GM19397 (cell line): ENCODE measurements at regions not wholly inside any gene's neighbourhood (a gene's known extent, or its start where the extent isn't known, plus 50 kb on each side); places are given as distances from the start of the nearest gene placed in this dataset.

Source experiments
- ATAC-seq: cut with Tn5 transposase; IDR thresholded peaks from one replicate; pipeline ENCODE4 v1.9.1; 2021; ENCODE audit warnings: mild to moderate bottlenecking, moderate library complexity; ENCODE audit not compliant: unreplicated experiment

DNA sequence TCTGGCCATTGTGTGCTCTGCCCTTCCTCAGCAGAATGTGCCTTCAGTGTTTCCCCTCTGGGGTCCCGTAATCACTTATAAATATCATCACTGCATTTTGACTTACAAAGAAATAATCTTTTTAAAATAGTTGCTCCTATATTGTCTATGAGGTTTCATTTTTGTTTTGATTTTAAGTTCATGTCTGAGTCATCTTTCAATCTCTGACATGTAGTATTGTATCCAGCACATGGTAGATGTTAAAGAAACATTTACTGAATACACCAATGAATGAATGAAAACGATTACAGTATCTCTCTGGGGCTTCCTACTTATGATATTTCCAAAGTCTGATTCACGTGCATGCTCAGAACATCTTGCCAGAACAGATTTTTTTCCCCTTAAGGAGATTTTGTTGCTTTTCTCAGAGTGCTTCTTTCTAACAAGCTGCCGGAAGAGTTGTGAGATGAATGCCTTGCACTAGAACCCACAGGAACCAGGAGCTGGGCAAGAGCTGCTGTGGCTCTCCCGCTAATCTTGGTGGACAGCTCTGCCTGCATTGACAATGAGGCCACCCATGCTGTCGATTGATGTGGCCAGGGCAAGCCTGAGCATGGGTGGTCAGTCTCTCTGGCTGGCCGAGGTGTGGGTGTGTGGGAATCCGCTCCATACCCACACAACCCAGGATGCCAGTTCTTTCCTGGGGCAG lies 199.4 kb downstream of the CYRIA start:
- no peak for ATAC-seq

DNA sequence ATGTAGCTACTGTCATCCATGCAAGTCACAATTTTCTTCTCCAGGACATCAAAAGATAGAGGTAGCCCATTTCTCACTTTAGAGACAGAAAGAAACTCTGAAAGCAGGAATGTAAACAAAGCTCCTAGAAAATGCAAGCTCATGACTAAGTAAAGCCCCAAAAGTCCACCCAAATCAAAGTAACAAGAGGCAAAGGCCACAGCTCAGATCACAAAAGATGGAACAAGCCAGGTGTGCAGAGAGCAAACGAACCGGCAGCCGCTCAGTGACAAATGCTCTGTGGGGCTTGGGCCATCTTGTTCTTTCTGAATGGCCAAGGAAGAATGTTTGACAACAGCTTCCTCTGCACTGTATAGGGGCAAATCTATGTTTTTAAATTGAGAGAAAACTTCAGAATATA lies 201.0 kb downstream of the CYRIA start:
- ATAC-seq, result no peak

DNA sequence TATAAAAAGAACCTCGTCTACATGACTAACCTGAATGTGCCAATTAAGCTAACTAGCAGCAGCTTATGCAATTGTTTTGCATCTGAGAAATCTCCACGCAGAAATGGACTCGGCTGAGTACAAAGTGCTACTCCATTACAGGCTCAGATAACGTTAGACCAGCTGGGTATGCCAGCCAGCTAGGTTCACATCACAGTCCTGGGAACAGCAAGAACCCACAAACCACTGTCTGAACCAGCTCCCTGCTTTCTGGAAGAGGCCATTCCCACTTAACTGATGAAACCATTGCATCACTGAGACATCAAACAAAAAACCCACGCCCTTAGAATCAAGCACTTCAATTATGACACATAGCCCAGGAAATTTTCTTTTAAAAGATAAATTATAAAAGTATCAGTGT lies 202.7 kb downstream of the CYRIA start:
- ATAC-seq, result no peak

GRCh38 chr2:16461672-16462071 lies 204.0 kb downstream of the CYRIA start:
- no peak for ATAC-seq

GRCh38 chr2:16459606-16460005 lies 206.0 kb downstream of the CYRIA start:
- ATAC-seq, result no peak

GRCh38 chr2:16454621-16455020 lies 211.0 kb downstream of the CYRIA start:
- ATAC-seq, result no peak

- ATAC-seq, result no peak
Measured at GRCh38 chr2:16452123-16452522, 213.5 kb downstream of the CYRIA start.

DNA sequence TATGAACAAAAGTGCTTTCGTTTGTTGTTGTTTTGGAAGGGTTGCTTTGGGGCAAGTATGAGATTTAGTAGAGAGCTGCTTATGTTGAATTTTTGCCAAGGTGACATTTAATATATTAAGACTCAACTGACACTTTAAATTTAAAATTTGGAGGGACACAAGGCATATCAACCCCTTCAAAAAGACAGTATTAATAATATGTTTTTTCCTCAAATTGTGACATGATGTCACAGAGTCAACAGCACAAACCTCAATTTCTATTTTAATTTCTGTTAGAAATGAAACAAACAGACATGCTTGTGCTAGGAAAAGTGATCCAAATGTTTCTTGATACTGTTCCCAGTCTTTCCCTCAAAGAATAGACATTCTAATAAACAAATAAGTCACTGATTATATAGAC lies 218.9 kb downstream of the CYRIA start:
- no peak for ATAC-seq

- no peak for ATAC-seq
Measured at GRCh38 chr2:16442971-16443370, 222.7 kb downstream of the CYRIA start.

DNA sequence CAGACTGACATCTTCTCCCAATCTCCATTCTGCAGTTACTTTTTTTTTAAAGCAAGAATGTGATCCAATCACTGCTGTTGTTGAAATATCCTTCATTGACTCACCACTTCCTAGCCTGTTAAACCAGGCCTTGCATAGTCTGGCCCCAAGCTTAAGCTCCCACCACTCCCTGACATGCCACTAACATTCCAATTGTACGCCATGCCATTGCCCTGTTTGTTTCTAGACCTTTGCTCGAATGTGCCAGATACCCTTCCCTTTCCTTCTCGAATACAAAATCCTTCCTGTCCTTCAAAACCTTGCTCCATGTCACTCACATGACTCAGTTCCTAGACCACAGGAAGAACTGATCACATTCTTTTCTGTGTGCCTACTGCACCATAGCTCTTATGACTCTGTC lies 224.2 kb downstream of the CYRIA start:
- no peak for ATAC-seq

DNA sequence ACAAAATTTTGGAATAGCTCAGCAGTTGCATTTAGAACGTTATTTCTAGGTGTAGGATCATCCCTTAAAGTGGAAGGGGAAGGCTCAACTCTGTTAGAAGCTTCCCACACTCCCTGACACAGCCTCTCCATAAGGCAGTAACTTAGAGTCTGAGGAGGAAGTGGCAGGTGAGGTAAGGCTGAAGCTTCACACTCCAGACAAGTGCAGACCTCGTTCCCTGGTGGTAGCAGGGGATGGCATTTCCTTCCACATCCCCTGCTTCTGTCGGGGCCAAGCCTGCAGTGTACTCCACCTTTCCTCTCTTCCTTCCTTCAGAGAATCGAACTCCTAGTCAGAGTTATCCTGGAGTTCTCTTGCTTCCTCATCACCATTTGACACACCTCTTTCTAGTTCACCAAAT lies 224.7 kb downstream of the CYRIA start:
- ATAC-seq, result no peak

- ATAC-seq, result no peak
Measured at GRCh38 chr2:16438613-16439321, 226.9 kb downstream of the CYRIA start.

- ATAC-seq, result no peak
Measured at GRCh38 chr2:16437189-16437588, 228.4 kb downstream of the CYRIA start.

DNA sequence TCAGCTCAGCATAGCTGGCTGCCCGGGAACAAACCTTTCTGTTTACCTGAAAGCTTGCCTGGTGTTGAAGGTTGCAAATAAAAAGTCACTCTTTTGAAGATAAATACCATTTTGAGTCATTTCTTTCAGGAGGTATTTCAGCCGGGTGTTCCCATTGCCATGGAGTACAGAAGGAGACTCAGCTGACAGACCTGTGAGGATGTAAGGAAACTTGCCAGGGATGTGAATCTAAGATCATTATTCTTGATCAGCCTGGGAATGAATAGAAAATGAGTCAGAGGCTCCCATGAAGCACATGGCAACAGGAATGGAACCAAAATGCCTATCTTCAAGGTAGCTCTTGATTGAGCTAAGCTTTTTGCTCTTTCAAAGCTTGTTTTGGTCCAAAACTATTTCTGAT lies 231.2 kb downstream of the CYRIA start:
- no peak for ATAC-seq

- ATAC-seq, result no peak
Measured at GRCh38 chr2:16430846-16431245, 234.8 kb downstream of the CYRIA start.

DNA sequence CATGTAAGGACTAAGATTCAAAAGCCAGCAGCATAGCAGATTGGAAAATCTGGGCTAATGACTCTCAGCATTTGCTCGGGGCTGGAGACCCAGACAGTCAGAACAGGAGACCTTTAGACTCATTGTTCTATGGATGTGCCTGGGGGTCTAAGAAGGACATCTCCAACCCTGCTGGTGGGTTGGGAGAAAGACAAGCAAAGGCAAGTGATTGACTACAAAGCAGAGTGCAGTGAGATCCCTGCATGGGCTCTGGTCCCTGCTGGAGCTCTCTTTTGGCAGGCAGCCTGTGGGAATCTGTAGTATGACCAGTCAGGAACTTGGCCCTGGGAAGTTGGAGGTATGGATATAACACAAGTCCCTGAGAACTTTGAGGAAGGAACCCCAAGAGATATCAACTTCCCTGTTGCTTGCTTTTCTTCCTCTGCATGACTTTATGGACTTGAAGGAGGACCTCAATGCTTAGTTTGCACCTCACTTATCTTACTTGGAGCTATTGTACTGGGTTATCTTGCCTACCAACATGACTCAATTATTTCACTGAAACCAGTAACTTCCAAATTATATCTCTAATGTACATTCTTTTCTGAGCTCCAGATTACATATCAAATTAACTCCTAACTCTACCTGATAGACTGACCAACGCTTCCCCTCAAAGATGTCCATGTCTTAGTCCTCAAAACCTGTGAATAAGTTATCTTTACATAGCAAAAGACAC lies 236.0 kb downstream of the CYRIA start:
- ATAC-seq, result no peak

DNA sequence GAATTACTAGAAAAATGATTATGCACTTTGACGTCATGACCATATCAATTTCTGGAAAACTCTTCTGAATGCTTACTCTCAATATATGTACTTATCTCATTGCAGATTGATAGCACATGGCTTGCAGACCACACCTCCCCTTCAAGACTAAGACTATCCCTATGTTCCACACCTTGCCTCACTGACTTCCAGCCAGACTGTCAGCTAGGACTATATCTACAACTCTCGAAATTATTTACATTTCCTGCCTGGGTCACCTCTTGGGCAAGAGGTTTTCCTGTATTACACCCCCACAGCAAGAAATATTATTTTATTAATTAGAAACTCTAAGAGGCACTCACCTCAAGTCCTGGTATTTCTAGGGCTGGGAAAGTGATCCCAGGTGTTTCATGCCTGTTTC lies 236.6 kb downstream of the CYRIA start:
- no peak for ATAC-seq

DNA sequence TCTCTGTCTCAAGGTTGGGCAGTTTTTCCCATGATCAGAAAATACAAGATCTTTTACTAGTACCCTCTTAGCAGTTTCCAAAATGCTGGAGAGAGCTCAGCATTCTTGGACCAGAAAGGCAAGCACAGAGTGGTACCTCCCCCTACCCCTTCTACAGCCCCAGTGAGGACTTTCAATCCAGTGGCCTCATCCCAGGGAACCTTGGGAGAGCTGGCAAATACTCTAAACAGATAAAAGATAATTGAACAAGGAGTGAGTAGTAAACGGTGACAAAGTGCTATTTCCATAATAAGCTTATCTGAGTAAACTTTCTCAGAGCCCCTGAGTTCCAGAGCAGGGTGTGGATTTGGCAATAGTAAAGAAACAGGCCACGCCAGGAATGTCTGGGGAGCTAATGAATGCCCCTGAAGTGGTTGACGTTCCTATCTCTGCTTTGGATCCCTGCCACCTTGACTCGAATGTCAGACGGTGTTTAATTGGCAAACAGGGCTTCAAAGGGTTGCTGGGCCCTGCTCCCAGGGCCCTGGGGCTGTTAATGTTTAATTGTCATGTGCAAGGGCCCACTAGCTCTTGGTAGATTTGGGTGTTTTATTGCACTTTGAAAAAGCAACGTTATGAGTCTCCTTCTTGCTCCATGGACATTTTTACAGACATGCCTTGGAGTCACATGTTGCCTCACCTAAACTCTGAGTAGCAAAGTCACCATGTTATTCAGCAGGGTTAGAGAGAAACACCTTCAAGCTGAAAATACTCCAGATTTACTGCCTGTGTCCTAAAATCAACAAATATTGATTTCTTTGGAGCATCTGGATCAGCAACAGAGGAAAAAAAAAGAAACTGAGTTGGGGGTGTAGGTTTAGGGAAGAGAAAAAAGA lies 239.9 kb downstream of the CYRIA start:
- no peak for ATAC-seq

DNA sequence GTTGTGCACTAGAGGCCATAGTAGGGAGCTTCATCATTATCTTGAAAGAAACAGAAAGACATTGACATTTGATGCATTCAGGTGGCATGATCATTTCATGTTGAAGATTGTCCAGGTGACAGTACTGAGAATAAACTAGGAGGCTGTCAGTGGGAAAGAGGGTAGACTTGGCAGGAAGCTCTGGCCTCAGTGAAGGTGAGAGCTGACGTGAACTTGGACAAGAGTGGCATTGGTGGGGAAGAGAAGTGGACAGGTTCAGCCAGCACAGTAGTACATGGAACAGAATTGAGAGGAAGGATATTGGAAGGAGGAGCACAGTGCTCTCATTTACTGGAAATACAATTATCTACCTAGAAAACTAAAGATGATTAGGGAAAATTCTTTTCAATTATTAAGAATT lies 245.2 kb downstream of the CYRIA start:
- ATAC-seq, result no peak

DNA sequence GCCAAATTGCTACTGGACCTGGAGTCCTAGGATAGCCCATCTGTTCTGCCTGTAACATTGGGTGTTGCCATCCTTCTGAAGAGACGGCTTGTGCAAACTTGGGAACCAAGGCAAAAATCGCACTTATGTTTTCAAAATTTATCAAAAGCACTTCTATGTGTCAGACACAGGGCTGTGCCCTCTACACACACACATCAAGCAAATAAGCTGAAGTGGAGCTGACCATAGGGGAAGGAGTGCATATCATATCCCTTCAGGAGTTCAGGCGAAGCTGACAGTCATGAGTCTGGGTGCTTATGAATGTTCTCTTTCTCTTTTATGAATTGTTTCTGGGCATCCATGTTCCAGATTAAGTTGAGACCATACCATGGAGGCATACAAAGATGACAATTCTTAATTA lies 247.9 kb downstream of the CYRIA start:
- no peak for ATAC-seq

DNA sequence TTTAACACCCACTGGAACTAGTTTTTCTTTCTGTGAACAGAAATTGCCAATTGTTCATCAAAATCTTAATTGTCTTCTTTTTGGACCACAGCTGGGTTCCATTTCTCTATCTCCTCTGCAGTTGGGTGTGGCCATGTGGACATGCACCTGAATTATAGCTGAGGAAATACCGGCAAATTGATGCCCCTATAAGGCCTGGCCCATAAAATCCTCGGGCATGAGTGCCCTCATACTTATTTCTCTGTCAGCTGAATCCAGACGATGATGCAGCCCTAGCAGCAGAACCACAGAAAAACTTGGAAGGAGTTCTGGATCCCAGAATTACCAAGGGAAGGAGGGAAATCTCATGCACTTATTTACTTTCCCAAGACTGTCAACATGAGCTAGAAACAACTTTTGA lies 249.0 kb downstream of the CYRIA start:
- no peak for ATAC-seq
